ENCODE measurements at regions not wholly inside any gene's neighbourhood (a gene's known extent, or its start where the extent isn't known, plus 50 kb on each side); places are given as distances from the start of the nearest gene placed in this dataset.

GRCh38 chrX:144265641-144266040 lies 381.8 kb downstream of the UBE2NL start:
- no peak for TF ChIP-seq HMG20B (CRISPR knock-in tag; IDR thresholded peaks at IDR 0.05)
- TF ChIP-seq KLF16 (IDR thresholded peaks at IDR 0.05), result no peak
- TF ChIP-seq ZBTB2 (IDR thresholded peaks at IDR 0.05), result no peak
- no peak for TF ChIP-seq PRPF4 (IDR thresholded peaks at IDR 0.05; ENCODE audit: insufficient read depth, low read depth, low read length, poor library complexity, severe bottlenecking)
- TF ChIP-seq, protein P1, sequence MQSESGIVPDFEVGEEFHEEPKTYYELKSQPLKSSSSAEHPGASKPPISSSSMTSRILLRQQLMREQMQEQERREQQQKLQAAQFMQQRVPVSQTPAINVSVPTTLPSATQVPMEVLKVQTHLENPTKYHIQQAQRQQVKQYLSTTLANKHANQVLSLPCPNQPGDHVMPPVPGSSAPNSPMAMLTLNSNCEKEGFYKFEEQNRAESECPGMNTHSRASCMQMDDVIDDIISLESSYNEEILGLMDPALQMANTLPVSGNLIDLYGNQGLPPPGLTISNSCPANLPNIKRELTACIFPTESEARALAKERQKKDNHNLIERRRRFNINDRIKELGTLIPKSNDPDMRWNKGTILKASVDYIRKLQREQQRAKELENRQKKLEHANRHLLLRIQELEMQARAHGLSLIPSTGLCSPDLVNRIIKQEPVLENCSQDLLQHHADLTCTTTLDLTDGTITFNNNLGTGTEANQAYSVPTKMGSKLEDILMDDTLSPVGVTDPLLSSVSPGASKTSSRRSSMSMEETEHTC (IDR thresholded peaks at IDR 0.05), result no peak
- no peak for TF ChIP-seq KDM1A (IDR thresholded peaks at IDR 0.05)
- TF ChIP-seq COPS2 (conservative IDR thresholded peaks at IDR 0.05), result no peak
- TF ChIP-seq NFRKB (IDR thresholded peaks at IDR 0.05; ENCODE audit: low read depth), result no peak
- TF ChIP-seq PTRF (tag; IDR thresholded peaks at IDR 0.05), result no peak
- H3K79me2 ChIP-seq (ENCODE audit: control insufficient read depth, insufficient read depth, low read length), result no peaks in the 10 kb centered on the region
- 0% methylated on average over 1 of the region's 1 CpG for WGBS (ENCODE audit: insufficient coverage, low coverage, missing lambda C conversion rate)
- ChIA-PET POLR2A (no interaction called here), CTCF (ENCODE audit: low intra/inter-chr PET ratio) (no interaction called here)
- H3K27me3 ChIP-seq (ENCODE audit: control insufficient read depth in 2 of 2, insufficient read depth in 2 of 2, low read length in 2 of 2), result no peaks in the 10 kb centered on the region
- no peak overlapping the region for H3K27ac ChIP-seq (ENCODE audit: extremely low read depth, low read depth, low read length)
- no peak overlapping the region for H3K4me3 ChIP-seq
- no peak overlapping the region for H2AFZ ChIP-seq (ENCODE audit: low read depth, low read length)
- no peaks in the 10 kb centered on the region for H4K20me1 ChIP-seq (replicated peaks; ENCODE audit: control insufficient read depth, insufficient read depth, low read length)
- no peaks in the 10 kb centered on the region for H3K4me1 ChIP-seq (replicated peaks in 1 of 2; ENCODE audit: control insufficient read depth in 2 of 2, insufficient read depth in 2 of 2, low read length in 2 of 2)
- in situ Hi-C loops (cut with MboI) (no loop called here), intact Hi-C loops (cut with micrococcal nuclease) (no loop called here)
- DNase-seq (ENCODE audit: extremely low read depth in 1 of 4, low spot score in 3 of 4), result no peak
- ATAC-seq, result no peak
- no peaks in the 10 kb centered on the region for H3K36me3 ChIP-seq (ENCODE audit: control insufficient read depth, insufficient read depth, low read length)
- H3K9me3 ChIP-seq (replicated peaks; ENCODE audit: control insufficient read depth, insufficient read depth, low read depth, low read length), result no peaks in the 10 kb centered on the region
- BruUV-seq (replicated peaks), result no TSS peak
- H3K4me2 ChIP-seq (ENCODE audit: insufficient read depth, low read length), result no peak overlapping the region
- no peak overlapping the region for H3K9ac ChIP-seq (ENCODE audit: insufficient read depth in 1 of 2, low read depth in 2 of 2, low read length in 2 of 2)
- FAIRE-seq, result no peak
- H3K9me1 ChIP-seq (ENCODE audit: control insufficient read depth, insufficient read depth, low read length), result no peaks in the 10 kb centered on the region
